ENCODE measurements at regions not wholly inside any gene's neighbourhood (a gene's known extent, or its start where the extent isn't known, plus 50 kb on each side); places are given as distances from the start of the nearest gene placed in this dataset.

DNA sequence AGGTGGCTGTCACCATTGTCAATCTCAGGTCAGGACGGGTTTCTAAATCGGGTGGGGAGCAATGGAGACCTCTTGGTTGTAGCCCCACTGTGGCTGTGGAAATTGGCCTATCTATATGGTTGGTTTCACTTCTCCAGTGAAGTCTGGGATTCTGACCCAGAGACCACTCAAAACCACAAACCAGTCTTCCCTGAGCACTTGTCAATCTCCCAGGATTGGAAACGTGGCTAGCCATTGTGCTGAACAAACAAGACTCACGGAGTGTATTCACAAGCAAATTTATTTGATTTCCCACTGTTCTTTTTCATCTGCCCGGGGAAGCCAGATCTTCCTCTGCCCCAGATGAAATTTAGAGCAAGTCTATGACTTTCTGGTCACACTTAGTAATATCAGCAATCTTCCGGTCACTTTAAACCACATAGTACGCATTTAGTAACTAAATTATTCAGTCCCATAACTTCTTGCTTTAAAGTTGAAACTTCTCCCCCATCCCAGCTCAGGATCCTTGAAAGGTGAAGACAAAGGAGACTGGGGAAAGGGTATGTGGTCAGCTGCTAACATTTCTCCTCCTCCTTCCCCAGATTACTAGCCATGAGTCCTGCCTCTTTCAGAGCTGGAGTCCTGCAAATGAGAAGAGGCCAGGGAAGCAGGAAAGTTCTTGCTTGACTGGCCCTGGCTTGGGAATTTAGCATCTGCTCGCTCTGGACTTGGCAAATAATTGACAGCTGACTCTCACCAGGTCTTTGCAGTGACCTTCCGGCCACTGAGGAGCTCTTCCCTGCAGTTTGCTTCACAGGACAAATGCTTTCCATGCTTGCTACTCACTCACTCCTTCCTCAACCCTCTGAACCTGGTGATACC, 123.2 kb upstream of the MAX start:
- no peak for DNase-seq
- TF ChIP-seq, protein P1, sequence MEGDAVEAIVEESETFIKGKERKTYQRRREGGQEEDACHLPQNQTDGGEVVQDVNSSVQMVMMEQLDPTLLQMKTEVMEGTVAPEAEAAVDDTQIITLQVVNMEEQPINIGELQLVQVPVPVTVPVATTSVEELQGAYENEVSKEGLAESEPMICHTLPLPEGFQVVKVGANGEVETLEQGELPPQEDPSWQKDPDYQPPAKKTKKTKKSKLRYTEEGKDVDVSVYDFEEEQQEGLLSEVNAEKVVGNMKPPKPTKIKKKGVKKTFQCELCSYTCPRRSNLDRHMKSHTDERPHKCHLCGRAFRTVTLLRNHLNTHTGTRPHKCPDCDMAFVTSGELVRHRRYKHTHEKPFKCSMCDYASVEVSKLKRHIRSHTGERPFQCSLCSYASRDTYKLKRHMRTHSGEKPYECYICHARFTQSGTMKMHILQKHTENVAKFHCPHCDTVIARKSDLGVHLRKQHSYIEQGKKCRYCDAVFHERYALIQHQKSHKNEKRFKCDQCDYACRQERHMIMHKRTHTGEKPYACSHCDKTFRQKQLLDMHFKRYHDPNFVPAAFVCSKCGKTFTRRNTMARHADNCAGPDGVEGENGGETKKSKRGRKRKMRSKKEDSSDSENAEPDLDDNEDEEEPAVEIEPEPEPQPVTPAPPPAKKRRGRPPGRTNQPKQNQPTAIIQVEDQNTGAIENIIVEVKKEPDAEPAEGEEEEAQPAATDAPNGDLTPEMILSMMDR (IDR thresholded peaks at IDR 0.05; ENCODE audit: low read depth, low read length) = no peak
- no peaks in the 10 kb centered on the region for H3K9me3 ChIP-seq (ENCODE audit: severe bottlenecking)
- H3K36me3 ChIP-seq = no peaks in the 10 kb centered on the region
- H3K27me3 ChIP-seq (ENCODE audit: insufficient read depth, low read depth, severe bottlenecking) = no peaks in the 10 kb centered on the region
- no peak overlapping the region for H3K27ac ChIP-seq
- H3K4me3 ChIP-seq (ENCODE audit: low read depth, low read length) = no peak overlapping the region

DNA sequence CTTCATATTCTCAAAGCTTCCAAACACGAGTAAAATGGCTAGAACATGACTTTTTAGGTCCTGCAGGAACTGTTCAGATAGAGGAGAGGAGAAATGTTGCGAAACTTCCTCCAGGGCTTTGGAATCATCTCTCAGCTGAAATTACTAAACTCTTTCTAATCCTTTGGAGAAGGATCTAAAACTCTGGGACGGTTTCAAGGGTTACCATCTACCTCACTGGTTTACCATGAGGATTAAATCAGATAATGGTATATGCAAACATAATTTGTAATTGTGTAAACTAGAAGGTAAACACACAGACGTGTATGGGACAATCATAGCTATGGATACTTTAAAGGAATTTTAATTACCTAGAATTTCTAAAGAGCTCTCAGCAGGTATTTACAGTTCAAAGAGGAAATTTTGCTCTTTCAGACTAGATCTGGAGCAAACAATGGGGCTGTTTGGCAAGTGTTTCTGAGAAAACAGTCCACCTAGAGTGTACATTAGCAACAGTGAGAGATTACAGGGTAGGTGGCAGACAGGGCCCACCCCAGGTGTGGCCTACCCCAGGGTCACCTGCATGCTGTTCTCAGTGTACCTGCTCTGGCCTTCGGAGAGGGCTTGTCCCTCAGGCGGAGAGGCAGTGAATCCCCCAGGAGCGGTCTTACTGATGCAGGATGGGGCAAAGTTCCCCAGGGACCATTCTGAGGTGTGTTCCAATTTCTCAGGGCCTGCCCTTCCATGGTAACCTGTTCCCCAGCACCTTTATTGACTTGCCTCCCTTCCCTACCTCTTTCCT, 124.7 kb upstream of the MAX start:
- Histone ChIP-seq H3K27ac (no peak overlapping the region), H3K36me3 (no peaks in the 10 kb centered on the region), H3K4me3 (ENCODE audit: low read depth, low read length) (no peak overlapping the region), H3K27me3 (ENCODE audit: insufficient read depth, low read depth, severe bottlenecking) (no peaks in the 10 kb centered on the region), H3K9me3 (ENCODE audit: severe bottlenecking) (no peaks in the 10 kb centered on the region)
- DNase-seq = no peak
- TF ChIP-seq, protein P1 (IDR thresholded peaks at IDR 0.05; ENCODE audit: low read depth, low read length) = no peak

- H3K4me3 ChIP-seq (ENCODE audit: low read depth, low read length) = no peak overlapping the region
- H3K9me3 ChIP-seq (ENCODE audit: severe bottlenecking) = no peaks in the 10 kb centered on the region
- no peak for DNase-seq
- TF ChIP-seq, protein P1 (IDR thresholded peaks at IDR 0.05; ENCODE audit: low read depth, low read length) = no peak
- no peak overlapping the region for H3K27ac ChIP-seq
- H3K36me3 ChIP-seq = no peaks in the 10 kb centered on the region
- H3K27me3 ChIP-seq (ENCODE audit: insufficient read depth, low read depth, severe bottlenecking) = no peaks in the 10 kb centered on the region
These were observed 126.1 kb upstream of the MAX start for GRCh38 chr14:65228436-65228835.

GRCh38 chr14:65228956-65229747, 126.8 kb upstream of the MAX start:
- H3K4me3 ChIP-seq (ENCODE audit: low read depth, low read length) = no peak overlapping the region
- TF ChIP-seq, protein P1 (IDR thresholded peaks at IDR 0.05; ENCODE audit: low read depth, low read length) = no peak
- H3K9me3 ChIP-seq (ENCODE audit: severe bottlenecking) = no peaks in the 10 kb centered on the region
- H3K36me3 ChIP-seq = no peaks in the 10 kb centered on the region
- H3K27me3 ChIP-seq (ENCODE audit: insufficient read depth, low read depth, severe bottlenecking) = no peaks in the 10 kb centered on the region
- no peak overlapping the region for H3K27ac ChIP-seq
- DNase-seq = no peak

GRCh38 chr14:65229748-65230728, 127.7 kb upstream of the MAX start:
- no peaks in the 10 kb centered on the region for H3K9me3 ChIP-seq (ENCODE audit: severe bottlenecking)
- H3K4me3 ChIP-seq (ENCODE audit: low read depth, low read length) = no peak overlapping the region
- no peak for DNase-seq
- H3K36me3 ChIP-seq = no peaks in the 10 kb centered on the region
- H3K27ac ChIP-seq = no peak overlapping the region
- H3K27me3 ChIP-seq (ENCODE audit: insufficient read depth, low read depth, severe bottlenecking) = no peaks in the 10 kb centered on the region
- TF ChIP-seq, protein P1 (IDR thresholded peaks at IDR 0.05; ENCODE audit: low read depth, low read length) = no peak

Data from WERI-Rb-1 (cell line).